ENCODE measurements at regions not wholly inside any gene's neighbourhood (a gene's known extent, or its start where the extent isn't known, plus 50 kb on each side); places are given as distances from the start of the nearest gene placed in this dataset.

DNA sequence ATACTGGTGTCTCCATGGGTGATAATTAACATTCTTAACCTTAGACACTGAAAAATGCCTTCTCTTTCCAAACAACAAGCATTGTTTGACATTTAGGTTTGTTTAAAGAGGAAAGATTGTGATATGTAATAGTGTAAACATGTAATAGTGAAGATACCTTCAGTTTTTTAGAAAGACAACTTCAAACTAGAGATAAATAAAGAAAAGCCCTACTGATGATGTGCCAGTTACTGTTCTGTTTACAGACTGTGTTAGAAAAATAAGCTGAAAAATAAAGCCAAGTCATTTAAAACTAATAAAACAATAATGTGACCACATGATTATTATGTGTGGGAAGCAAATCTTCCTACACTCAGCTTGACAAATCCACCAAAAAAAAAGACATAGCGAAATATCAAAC is 2035.3 kb upstream of the TENM3 start:
- no peak for DNase-seq

DNA sequence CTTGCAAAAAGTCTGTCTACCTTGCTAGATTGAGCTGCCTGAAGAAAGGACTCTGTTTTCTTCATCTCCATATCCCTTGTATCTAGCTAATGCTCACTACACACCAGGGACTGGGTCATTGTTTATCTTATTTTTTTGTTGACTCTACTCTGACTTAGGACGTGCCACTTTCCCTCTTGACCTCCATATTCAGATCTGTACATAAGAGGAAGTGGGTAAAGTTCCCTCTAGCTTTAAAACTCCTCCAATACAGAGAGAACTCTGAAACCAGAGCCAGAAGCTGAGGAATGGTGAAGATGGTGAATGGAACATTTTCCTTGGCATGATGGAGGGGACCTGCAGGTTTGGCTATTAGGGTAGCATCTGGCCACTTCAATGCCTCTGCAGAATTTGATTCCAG is 2026.1 kb upstream of the TENM3 start:
- DNase-seq = no peak

DNA sequence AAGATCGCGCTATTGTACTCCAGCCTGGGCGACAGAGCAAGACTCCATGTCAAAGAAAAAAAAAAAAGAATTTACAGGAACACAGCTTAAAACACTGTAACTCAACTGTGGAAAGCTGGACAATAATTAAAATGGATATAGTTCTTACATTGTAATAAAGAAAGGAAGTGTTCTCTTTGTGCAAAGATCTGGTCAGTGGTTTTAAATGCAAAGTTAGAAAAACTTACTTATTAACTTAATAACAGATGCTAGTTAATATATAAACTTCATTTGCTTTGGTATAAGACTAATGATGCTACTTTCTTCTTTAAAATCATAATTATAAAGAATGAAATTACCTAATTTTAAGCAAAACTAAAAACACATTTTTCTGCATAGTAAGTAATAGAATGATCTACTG is 2024.1 kb upstream of the TENM3 start:
- no peak for DNase-seq

DNA sequence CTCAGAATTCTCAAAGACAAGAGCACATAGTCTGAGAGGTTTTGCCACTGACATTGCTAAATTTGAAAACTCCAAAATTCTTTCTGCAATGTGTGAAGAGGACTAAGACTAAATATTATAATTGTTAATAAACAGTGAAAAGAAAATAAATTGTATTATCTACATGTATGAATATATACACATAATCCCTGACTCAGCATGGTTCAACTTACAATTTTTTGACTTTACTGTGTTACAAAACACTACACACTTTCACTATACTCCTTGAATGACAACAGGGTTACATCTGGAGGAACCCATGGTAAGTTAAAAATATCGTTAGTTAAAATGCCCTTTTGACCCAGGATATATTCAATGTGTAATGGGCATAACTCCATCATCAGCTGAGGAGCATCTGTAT is 2017.2 kb upstream of the TENM3 start:
- DNase-seq = no peak

DNA sequence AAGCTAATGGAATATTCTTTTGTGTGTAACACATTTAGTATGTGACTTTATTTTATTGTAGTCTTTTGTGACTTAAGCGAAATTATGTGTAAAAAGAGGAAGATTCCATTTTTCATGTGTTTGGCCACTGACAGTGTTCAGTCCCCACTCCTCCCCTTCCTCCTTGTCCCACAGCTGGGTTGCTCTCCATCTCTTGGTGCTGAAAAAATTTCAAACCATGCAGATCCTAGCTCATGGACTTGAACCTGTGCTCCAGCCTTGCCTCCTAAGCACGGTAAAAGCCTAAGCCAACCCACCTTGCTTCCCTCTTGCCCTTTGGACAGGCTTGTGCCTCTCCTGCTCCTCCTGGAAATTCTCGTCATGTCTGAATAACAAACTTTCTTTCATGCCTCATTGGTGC is 2008.5 kb upstream of the TENM3 start:
- peak in 1 of 2 experiments; percentile 72 for DNase-seq

DNA sequence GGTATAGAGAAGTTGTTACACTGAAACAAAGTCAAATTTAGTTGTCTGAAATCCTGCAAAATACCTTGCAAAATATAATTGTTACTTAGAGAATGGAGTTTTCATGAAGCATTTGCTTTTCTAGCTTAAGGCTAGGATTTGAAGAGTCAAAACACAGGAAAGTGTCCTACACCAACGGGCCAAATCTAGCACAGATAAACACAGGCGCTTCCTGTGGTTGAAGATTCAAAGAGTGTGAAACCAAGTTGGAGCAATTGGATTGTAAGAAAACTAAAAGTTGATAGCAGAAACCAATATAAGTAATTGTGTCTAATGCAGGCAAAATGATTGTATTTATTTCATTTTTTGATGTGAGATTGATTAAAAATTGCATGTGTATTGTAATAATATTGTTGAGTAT is 2002.5 kb upstream of the TENM3 start:
- no peak for DNase-seq

DNA sequence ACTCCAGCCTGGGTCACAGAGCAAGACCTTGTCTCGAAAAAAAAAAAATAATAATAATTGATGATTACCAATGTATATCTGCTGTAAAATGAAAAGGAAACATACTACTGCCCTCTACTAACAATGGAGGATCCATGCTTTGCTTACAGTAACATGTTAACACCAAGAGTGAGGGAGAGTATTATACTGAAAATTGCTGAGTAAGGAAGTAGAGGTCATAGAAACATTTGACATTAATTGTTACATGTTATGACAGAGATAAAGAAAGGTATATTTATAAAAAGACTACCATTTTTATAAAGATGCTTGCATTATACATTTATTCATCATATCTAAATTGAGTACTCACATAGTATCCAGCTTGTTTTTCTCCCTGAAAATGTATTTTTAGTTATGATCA is 1989.8 kb upstream of the TENM3 start:
- no peak for DNase-seq

DNA sequence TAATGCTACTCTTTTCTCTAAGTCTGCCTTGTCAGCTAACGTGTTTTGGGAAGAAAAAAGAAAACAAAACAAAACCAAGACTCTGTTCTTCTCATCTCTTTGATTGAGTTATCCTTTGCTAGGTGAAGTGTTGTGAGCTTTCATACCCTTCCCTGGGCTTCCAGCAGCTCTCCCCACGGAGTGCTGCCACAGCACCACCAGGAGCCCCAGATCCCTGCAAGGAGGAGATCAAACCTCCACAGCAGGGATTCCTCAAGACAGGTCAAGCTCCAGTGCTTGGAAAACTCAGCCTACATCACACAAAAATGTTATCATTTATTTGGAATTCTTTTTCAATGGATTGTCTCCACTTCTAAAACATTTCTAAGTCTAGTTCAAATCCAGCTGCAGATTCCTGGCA is 1981.9 kb upstream of the TENM3 start:
- DNase-seq = no peak

DNA sequence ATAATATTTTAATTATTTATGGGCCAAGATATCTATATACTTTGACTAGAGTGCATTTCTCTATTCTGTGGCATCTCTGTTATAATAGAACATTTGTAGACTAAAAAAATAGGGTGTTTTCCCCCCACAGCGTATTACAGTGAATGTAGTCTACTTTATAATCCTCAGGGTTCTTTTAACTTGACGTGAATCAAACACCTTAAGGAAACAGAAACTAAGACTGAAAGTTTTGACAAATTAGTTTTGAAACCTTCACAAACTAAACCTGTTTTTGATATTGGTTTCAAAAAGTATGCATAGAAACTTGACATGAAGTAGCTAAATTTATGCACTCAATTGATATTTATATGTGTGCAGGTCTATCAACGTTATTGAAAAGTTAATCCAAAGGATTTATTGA is 1963.1 kb upstream of the TENM3 start:
- no peak for DNase-seq

DNA sequence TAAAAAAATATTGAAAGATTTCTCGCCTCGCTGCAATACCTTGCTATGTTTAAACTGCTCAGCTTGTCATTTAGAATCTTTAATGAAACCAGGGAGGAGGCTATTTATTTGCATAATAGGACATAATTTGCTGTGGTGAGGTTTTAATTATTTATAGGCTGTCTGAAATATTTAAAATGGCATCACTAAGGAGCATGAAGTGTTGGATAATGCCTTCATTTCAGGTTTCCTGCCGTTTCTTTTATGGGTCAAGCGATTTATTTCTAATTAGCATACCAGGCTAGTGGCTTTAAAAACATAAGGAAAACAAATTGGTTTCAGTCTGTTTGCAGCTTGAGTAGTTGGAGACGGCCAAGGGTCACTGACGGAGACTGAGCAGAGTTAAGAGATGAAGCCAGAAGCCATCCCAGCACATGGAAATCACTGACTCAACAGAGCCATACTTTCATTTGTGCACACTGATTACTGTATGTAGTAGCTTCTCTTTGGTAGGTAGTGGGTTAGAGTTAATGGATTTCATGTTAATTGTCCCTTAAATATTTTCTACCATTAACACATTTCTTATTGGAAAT is 1962.4 kb upstream of the TENM3 start:
- DNase-seq = peak in 1 of 2 experiments; percentile 60

DNA sequence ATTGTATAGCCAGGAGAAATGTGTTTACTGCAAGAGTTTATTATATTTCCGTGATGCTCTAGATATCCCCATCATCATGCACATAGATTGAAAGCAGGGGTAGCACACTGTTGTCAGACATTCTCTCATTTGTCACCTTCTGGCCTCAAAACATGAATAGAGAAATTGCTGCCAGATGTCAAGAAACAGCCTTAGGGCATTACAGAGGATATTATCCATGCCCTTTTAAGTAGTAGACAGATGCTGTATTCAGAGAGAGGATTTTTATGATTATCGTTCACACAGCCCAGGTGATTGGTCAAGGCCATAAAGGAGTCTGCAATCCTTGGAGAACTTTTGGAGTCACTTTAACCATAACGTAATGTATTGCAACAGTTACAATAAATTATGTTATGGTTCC is 1961.5 kb upstream of the TENM3 start:
- peak; percentile 70 to 91 for DNase-seq

DNA sequence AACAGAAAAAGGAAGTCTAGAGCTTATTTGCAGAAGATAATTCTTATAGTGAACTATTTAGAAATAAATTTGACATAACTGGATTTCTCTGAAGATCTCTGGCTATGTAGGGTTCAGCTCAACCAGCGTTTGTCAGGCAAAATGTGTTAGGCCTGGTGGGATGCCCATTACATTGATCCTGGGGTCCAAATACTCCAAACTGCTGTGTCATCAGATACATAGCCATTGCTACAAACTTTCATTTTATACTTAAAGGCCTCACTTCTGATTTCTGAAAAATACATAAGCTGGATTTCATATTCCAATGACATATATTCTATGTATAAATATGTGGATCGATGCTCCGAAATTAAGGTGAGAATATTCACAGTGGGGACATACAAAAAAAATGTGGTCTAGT is 1958.9 kb upstream of the TENM3 start:
- DNase-seq = no peak

DNA sequence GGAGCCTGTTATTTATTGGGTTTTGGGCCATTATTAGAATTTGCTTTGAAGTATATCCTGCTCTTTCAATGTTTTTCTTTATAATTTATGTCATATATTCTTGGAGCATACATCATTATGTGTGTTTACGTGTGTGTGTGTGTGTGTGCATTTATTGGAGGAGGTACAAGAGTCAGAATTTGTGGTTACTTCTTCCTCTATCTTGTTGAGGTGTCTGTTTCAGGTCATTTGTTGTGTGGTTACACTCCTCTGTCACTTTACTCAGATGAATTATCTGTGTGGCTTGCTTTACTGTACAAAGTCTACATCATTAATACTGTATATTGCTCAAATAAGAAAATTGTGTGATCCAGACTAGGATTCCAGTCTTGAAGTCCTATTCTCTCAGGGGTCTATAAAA is 1957.4 kb upstream of the TENM3 start:
- DNase-seq = no peak

DNA sequence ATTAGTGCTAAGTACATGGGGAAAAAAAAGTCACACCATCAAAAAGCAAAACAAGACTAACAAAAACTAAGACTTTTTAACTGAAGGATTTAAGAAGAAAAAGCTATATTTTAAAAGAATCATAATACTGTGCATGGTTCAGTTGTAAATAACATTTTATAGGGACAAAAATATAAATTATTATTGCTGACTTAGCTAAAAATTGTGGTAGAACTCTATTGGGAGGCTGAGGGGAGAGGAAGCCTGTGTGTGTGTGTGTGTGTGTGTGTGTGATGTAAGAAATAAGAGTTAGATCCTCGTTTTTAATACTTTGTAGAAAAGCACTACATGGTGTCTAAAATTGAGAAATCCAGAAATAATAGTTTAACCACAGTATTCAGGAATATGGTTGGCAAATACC is 1950.9 kb upstream of the TENM3 start:
- no peak for DNase-seq

DNA sequence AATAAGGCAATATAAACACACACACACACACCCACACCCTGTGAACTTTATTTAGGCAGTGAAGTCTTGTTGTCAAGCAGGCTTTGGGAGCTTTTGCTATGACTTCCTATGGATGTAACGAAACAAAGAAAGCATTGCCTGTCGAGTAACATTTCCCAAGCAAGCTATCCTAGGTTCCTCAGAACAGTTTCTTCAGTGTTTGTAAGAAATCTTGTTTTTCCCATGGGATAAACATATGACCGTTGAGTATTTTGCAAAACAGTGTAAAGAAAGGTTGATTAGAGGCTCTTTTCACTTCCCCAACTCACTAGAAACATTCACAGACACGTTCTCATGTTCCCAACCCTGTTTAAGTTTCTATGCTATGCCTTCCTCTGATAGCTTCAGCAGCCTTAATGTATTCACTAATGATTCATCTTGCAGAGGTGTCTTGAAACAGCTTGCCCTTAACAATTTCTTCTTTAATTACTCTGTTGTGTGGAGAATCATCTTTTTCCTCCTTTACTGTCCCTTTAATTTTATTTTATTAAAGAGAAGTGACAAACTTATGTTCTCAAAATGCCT is 1947.1 kb upstream of the TENM3 start:
- DNase-seq = no peak

DNA sequence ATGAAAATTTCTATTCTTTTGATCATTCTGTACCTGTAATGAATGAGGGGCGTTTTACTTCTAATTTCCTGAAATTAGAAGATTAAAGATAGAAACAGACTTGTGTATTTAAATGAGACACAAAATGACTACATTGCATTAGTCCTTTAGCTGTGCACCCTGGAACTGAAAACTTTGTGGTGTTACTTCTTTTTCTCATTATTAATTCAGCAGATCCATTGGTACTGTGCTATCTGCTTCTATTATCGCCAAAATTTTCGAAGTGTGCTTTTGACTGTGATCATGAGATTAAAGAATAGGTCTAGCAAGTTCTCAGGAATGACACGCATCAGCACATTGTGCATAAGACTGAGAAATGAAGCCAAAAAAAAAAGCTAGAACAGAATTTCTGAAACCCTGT is 1938.9 kb upstream of the TENM3 start:
- DNase-seq = no peak

DNA sequence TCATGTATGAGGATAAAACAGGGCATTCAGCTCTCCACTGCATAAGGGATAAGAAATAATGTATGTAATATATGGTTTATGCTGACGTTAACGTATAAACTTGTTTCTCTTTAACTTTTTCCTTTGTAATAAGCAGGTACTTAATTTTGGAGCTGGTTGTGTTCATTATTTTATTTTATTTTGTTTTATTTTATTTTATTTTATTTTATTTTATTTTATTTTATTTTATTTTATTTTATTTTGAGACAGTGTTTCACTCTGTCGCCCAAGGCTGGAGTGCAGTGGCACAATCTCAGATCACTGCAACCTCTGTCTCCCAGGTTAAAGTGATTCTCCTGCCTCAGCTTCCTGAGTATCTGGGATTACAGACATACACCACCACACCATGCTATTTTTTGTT is 1932.6 kb upstream of the TENM3 start:
- DNase-seq = no peak

DNA sequence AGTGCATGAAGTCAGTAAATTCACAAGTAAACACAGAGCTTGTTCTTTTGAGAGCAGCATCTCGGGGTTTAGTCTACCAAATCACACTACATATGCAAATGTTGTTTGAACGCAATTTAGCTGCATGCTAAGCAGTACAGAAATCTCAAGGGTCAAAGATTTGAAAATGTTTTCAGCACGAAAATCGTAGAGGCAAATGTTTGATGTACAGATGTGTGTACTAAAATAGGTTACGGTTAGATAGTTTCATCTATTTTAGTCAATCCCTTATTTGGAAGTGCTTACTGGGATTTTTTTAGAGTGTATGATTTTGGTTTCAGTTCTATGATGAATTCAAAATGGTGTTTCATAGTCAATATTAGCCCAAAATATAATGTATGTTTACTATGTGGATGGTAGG is 1928.2 kb upstream of the TENM3 start:
- DNase-seq = no peak

DNA sequence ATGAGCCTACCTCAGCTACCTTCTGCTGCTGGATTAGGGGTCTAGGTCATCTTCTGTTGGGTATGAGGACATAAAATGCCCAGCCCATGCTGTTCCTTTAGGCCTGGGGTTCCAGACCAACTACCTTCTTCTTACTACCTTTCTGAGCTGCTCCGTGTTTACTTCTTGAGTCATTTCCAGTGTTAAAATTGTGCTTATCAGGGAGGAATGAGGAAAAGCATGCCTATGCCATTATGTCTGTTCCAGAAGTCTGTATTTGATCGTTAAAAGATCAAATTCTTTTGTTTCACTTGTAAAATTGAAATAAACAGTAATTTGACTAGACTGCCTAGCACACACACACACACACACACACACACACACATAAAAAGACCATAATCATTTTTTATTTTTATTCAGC is 1912.7 kb upstream of the TENM3 start:
- DNase-seq = no peak

DNA sequence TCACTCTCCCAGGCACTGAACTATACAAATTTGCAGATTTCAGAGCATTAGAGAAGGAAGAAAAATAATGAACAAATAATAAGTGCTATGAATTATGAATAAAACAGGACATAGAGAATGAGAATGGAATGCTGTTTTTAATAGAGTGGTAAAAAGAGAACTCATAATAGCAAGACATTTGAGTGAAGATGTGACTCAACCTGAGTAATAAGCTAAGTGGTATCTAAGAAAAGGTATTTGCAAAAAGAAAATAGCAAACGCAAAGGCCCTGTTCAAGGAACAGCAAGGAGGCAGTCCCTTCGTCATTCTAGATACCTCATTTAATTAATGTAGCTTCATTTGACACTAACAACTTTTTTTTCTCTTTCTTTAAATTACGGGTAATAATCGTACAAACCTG is 1910.0 kb upstream of the TENM3 start:
- DNase-seq = no peak

DNA sequence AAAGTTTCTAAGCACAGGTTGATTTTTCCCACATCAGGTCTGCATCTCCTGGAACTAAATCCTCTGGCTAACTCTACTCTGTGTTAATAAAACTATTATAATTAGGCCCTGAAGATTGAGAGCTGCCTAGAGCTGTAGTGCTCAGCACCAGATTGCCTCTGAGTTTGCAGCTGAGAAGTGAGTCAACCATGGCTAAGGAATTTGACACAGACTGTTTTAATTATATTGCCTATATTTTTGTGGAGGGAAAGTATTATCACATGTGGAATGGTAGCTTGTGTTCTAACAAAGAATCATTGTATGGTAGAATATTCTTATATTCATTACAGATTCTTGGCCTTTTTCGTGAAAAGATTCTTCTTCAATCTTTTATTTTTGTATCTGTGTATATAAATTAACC is 1907.6 kb upstream of the TENM3 start:
- no peak for DNase-seq

DNA sequence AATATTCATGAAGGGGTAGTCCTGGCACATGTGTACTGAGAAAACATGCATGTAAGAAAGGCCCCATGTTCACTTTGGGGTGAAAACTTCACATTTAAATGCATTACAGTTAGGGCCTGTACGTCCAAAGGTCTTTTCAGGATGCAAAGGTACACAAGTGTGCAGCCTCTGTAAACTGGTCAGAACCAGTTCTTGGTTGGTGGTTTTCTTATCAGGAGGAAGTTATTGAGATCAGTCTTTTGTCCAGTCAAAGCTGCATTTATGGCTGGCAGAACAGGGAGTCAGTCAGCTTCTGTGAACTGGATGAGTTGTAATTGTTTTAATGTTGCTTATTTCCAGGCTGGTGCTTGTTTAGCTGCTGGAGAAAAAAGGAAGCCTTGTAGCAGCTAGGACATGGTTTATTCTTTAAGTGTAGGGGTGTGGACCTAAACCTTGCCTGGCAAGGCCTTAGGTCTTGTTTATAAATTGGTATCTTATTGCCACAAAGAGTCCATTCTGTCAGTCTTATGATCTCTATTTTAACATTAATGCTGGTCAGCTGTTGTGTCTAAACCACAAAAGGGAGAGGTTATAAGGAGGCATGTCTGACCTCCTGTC is 1906.6 kb upstream of the TENM3 start:
- no peak for DNase-seq

DNA sequence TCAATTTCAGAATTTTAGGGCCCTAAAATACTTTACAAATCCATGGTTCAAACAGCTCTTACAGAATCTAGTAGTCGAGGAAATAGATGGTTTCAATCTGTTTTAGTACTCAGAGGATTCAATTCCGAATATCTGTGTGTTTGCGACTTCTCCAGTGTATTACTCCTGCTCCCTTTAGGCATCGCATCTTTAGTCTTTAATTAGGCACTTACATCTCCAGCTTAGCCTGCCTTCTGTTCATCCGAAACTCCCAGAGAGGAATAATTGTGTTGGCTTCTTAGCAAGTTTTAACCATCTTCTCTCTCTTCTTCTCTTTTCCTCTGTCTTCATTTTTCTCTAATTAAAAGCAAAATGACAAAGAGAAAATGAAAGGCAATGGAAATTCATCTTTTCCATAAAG is 1901.3 kb upstream of the TENM3 start:
- no peak for DNase-seq

DNA sequence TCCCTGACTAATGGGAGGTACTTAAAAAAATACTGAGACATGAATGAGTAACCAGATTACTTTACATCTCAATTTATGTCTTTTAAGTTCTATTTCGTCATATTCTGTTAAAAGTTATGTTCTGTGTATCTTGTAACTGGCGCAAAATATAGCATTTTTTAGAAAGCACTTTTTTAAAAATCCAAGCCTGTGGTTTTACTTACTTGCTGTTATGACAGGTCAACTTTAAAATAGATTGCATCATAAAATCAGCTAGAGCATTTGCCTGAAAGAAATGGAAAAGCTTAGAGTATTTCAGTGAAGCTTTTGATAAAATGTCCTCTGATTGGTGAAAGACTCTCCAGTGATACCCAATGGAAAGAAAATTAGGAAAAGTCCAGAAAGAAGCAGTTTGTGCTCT is 1892.3 kb upstream of the TENM3 start:
- DNase-seq = no peak

DNA sequence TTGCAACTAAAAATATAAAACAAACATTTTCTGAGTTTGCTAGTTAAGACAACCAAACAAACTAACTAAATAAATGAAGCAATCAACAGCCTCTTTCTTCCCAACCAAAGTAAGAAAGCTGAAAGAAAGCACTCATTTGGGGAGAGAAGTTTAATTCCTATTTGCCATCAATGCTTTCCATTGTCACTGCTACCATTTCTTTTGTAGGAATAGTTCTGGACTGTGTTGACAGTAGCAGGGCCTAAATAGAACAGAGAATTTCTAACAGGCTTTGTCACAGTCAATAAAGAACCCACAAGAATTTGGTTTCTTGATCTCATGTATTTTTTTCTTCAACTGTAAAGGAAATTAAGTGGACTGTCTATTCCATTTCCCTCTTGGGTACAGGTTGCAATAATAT is 1886.4 kb upstream of the TENM3 start:
- DNase-seq = no peak

Measured in NCI-H2081 (cell line).